Activated T-helper 17 cell treated with anti-CD3 and anti-CD28 coated beads, Interleukin-2, amount 50 U/mL, for 72 hours (primary cell): ENCODE measurements at regions not wholly inside any gene's neighbourhood (a gene's known extent, or its start where the extent isn't known, plus 50 kb on each side); places are given as distances from the start of the nearest gene placed in this dataset.
"Not testable (repeated sequence)": the region's sequence is repeated elsewhere in the genome, so short reads cannot be mapped to it uniquely, and the experiment has no call there.

Experiments
- ATAC-seq: fragments of 150-1000 bp; cut with Tn5 transposase; replicated peaks from 2 replicates; pipeline ENCODE4 v1.10.0; 2021; ENCODE audit warnings: mild to moderate bottlenecking, moderate library complexity
- H3K27ac Mint-ChIP-seq: one replicate; pipeline ENCODE4 v1.8.0; 2022; ENCODE audit warnings: mixed read lengths
- H3K27me3 Mint-ChIP-seq: one replicate; pipeline ENCODE4 v1.8.0; 2022; ENCODE audit warnings: mixed read lengths
- H3K36me3 Mint-ChIP-seq: one replicate; pipeline ENCODE4 v1.8.0; 2022; ENCODE audit warnings: low read depth, mild to moderate bottlenecking, mixed read lengths
- H3K4me1 Mint-ChIP-seq: one replicate; pipeline ENCODE4 v1.8.0; 2022; ENCODE audit warnings: mixed read lengths
- H3K4me3 Mint-ChIP-seq: one replicate; pipeline ENCODE4 v1.8.0; 2022; ENCODE audit warnings: mild to moderate bottlenecking, mixed read lengths
- H3K9me3 Mint-ChIP-seq: one replicate; pipeline ENCODE4 v1.8.0; 2022; ENCODE audit warnings: mixed read lengths

DNA sequence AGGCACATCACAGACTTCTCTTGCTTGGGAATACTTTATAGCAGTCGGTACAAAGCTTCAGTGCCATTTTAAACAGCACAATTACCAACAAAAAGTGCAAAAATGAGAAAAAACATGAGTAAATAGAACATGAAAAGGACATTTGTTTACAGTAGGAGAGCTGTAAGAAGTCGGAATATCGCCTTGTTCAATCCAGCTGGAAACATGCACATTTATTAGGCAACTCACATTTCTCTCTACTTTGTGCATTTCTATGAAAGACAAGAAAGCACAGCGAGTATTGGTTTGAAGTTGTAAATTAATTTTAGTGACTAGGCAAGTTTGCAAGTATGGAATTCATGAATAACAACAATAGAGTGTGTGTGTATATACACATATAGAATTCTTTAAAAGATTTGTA, 484.7 kb downstream of the DACH1 start:
- no peak for ATAC-seq

DNA sequence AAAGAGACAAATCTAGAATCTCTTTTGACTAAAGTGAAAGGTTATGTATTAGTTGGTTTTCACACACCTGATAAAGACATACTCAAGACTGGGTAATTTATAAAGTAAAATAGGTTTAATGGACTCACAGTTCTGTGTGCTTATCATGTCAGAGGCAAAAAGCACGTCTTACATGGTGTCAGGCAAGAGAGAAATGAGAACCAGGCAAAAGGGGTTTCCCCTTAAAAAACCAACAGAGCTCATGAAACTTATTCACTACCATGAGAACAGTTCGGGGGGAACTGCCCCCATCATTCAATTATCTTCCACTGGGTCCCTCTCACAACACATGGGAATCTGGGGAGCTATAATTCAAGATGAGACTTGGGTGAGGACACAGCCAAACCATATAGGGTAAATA, 486.8 kb downstream of the DACH1 start:
- H3K4me3 Mint-ChIP-seq = no peak overlapping the region
- H3K27me3 Mint-ChIP-seq = peaks cover 4% of the 10 kb centered on the region
- peaks cover 4% of the 10 kb centered on the region for H3K9me3 Mint-ChIP-seq
- H3K4me1 Mint-ChIP-seq = no peaks in the 10 kb centered on the region
- no peaks in the 10 kb centered on the region for H3K36me3 Mint-ChIP-seq
- ATAC-seq = no peak
- H3K27ac Mint-ChIP-seq = no peak overlapping the region

More for the DNA sequence above, 484.7 kb downstream of the DACH1 start:
- Mint-ChIP-seq H3K4me1 (no peaks in the 10 kb centered on the region), H3K36me3 (no peaks in the 10 kb centered on the region), H3K27ac (no peak overlapping the region), H3K27me3 (peaks cover 4% of the 10 kb centered on the region), H3K4me3 (no peak overlapping the region), H3K9me3 (peaks cover 4% of the 10 kb centered on the region)

GRCh38 chr13:71378961-71379905, 487.8 kb downstream of the DACH1 start:
- ATAC-seq = no peak
- Mint-ChIP-seq H3K27ac (no peak overlapping the region), H3K4me1 (no peaks in the 10 kb centered on the region), H3K36me3 (no peaks in the 10 kb centered on the region), H3K27me3 (peaks cover 4% of the 10 kb centered on the region), H3K4me3 (no peak overlapping the region), H3K9me3 (peaks cover 4% of the 10 kb centered on the region)

GRCh38 chr13:71374471-71375049, 492.4 kb downstream of the DACH1 start:
- Mint-ChIP-seq H3K4me3 (no peak overlapping the region), H3K9me3 (peaks cover 4% of the 10 kb centered on the region), H3K36me3 (no peaks in the 10 kb centered on the region), H3K27ac (no peak overlapping the region), H3K27me3 (peaks cover 3% of the 10 kb centered on the region), H3K4me1 (no peaks in the 10 kb centered on the region)
- no peak for ATAC-seq

GRCh38 chr13:71368336-71368735, 498.7 kb downstream of the DACH1 start:
- Mint-ChIP-seq H3K27me3 (peaks cover 3% of the 10 kb centered on the region), H3K27ac (no peak overlapping the region), H3K4me3 (no peak overlapping the region), H3K9me3 (peaks cover 4% of the 10 kb centered on the region), H3K36me3 (no peaks in the 10 kb centered on the region), H3K4me1 (no peaks in the 10 kb centered on the region)
- ATAC-seq = no peak

GRCh38 chr13:71360041-71360440, 507.0 kb downstream of the DACH1 start:
- H3K27me3 Mint-ChIP-seq = no peaks in the 10 kb centered on the region
- no peak overlapping the region for H3K4me3 Mint-ChIP-seq
- H3K9me3 Mint-ChIP-seq = peaks cover 4% of the 10 kb centered on the region
- no peaks in the 10 kb centered on the region for H3K4me1 Mint-ChIP-seq
- no peaks in the 10 kb centered on the region for H3K36me3 Mint-ChIP-seq
- no peak for ATAC-seq
- H3K27ac Mint-ChIP-seq = no peak overlapping the region

GRCh38 chr13:71359641-71360040, 507.4 kb downstream of the DACH1 start:
- no peaks in the 10 kb centered on the region for H3K4me1 Mint-ChIP-seq
- ATAC-seq = no peak
- H3K36me3 Mint-ChIP-seq = no peaks in the 10 kb centered on the region
- peaks cover 4% of the 10 kb centered on the region for H3K9me3 Mint-ChIP-seq
- no peak overlapping the region for H3K27ac Mint-ChIP-seq
- no peak overlapping the region for H3K4me3 Mint-ChIP-seq
- H3K27me3 Mint-ChIP-seq = no peaks in the 10 kb centered on the region

- peaks cover 4% of the 10 kb centered on the region for H3K9me3 Mint-ChIP-seq
- H3K36me3 Mint-ChIP-seq = no peaks in the 10 kb centered on the region
- no peaks in the 10 kb centered on the region for H3K4me1 Mint-ChIP-seq
- H3K27me3 Mint-ChIP-seq = no peaks in the 10 kb centered on the region
- ATAC-seq = no peak
- no peak overlapping the region for H3K27ac Mint-ChIP-seq
- H3K4me3 Mint-ChIP-seq = no peak overlapping the region
Measured at GRCh38 chr13:71358218-71358617, 508.8 kb downstream of the DACH1 start.

DNA sequence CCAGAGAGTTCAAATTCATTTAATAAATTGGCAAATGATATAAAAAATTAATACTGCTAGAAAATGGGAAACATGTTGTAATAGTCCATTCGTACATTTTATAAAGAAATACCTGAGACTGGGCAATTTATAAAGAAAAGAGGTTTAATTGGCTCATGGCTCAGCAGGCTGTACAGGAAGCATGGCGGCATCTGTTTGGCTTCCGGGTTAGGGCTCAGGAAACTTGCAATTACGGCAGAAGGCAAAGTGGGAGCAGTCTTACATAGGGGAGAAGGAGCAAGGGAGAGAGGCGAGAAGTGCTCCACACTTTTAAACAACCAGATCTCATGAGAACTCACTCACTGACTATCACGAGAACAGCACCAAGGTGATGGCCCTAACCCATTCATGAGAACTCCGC, 512.0 kb downstream of the DACH1 start:
- Mint-ChIP-seq H3K27ac (no peak overlapping the region), H3K36me3 (no peaks in the 10 kb centered on the region), H3K9me3 (peaks cover 4% of the 10 kb centered on the region), H3K27me3 (no peaks in the 10 kb centered on the region), H3K4me3 (no peak overlapping the region), H3K4me1 (no peaks in the 10 kb centered on the region)
- no peak for ATAC-seq

DNA sequence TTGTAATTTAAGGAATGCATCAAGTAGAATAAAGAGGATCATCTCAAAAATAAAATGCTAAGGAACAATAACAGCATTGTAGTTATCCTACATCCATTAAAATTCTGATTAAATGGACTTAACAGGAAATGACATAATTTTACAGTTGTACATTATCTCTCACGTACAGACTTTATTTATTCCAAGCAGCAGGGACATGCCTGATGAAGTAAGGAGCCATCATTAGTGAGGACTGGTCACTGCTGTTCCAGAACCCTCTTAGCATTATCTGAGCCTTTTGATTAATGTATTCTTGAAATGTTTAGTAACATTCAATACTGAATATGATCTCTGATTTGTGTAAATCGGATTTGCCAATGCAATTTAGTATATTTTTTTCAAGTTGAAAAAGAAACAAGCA, 516.1 kb downstream of the DACH1 start:
- no peak for ATAC-seq
- Mint-ChIP-seq H3K36me3 (no peaks in the 10 kb centered on the region), H3K9me3 (no peaks in the 10 kb centered on the region), H3K4me3 (no peak overlapping the region), H3K27ac (no peak overlapping the region), H3K27me3 (no peaks in the 10 kb centered on the region), H3K4me1 (no peaks in the 10 kb centered on the region)

DNA sequence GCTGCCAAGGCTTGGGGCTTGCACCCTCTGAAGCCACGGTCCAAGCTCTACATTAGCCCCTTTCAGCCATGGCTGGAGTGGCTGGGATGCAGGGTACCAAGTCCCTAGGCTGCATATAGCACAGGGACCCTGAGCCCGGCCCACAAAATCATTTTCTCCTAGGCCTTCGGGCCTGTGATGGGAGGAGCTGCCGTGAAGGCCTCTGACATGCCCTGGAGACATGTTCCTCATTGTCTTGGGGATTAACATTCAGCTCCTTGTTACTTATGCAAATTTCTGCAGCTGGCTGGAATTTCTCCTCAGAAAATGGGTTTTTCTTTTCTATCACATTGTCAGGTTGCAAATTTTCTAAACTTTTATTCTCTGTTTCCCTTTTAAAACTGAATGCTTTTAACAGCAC, 521.1 kb downstream of the DACH1 start:
- not testable (repeated sequence) for H3K36me3 Mint-ChIP-seq, ATAC-seq, H3K9me3 Mint-ChIP-seq, H3K27ac Mint-ChIP-seq, H3K4me3 Mint-ChIP-seq, H3K4me1 Mint-ChIP-seq, H3K27me3 Mint-ChIP-seq

DNA sequence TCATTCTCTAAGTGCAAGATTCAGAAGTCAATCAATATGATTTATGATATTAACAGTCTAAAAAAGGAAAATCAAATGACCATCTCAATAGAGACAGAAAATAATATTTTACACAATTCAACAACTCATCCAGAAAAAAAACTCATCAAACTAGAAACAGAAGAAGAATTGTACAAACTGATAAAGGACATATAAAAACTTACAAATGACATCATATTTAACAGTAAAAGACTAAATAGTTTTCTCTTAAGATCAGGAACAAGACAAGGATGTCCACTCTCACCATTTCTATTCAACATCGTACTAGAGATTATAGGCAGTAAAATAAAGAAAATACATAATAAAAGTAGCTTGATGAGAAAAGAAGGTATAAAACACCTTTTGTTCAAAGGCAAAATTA, 527.3 kb downstream of the DACH1 start:
- H3K4me1 Mint-ChIP-seq = no peaks in the 10 kb centered on the region
- H3K27me3 Mint-ChIP-seq = no peaks in the 10 kb centered on the region
- no peak overlapping the region for H3K27ac Mint-ChIP-seq
- no peaks in the 10 kb centered on the region for H3K9me3 Mint-ChIP-seq
- H3K4me3 Mint-ChIP-seq = no peak overlapping the region
- no peaks in the 10 kb centered on the region for H3K36me3 Mint-ChIP-seq
- ATAC-seq = no peak

DNA sequence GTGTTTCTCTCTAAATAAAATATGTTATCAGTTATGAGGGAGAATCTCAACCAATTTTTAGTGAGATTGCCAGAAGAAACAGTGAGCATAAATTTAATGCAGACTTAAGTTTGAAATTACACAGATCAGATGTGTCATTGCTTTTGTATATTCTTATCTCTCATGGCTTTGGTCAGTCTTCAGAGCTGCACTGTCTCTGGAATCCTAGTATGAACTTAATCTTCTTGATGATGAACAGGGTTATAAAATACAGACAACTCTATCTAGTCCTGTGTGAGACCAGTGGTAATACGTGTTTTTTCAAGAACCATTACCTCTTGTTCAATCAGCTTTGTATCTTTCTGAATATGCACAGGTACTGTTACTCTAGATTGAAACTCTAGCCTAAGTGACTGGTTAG, 528.0 kb downstream of the DACH1 start:
- Mint-ChIP-seq H3K27me3 (no peaks in the 10 kb centered on the region), H3K4me1 (no peaks in the 10 kb centered on the region), H3K36me3 (no peaks in the 10 kb centered on the region), H3K9me3 (no peaks in the 10 kb centered on the region), H3K27ac (no peak overlapping the region), H3K4me3 (no peak overlapping the region)
- ATAC-seq = no peak

DNA sequence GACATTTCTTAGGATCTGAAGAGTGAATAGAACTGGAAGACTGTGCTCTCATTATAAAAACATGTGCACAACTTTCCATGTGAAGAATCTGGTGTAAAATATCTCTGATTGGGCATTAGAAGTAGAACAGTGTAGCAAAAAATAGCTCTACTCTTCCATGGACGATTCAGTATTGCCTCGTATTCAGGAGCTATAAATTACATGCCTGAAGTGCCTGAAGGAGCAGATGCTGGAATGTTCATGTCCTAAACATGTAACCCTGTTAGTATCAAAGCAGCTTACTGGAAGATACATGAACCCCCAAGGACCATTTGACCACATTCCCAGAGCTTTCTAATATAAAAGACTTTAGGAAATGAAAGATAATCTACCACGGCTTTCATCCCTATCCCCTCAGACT, 528.9 kb downstream of the DACH1 start:
- Mint-ChIP-seq H3K36me3 (no peaks in the 10 kb centered on the region), H3K4me3 (no peak overlapping the region), H3K27ac (no peak overlapping the region), H3K27me3 (no peaks in the 10 kb centered on the region), H3K9me3 (no peaks in the 10 kb centered on the region), H3K4me1 (no peaks in the 10 kb centered on the region)
- no peak for ATAC-seq

GRCh38 chr13:71327266-71327665, 539.7 kb downstream of the DACH1 start:
- Mint-ChIP-seq H3K4me1 (no peaks in the 10 kb centered on the region), H3K9me3 (peaks cover 7% of the 10 kb centered on the region), H3K27me3 (peaks cover 9% of the 10 kb centered on the region), H3K4me3 (no peak overlapping the region), H3K36me3 (no peaks in the 10 kb centered on the region), H3K27ac (no peak overlapping the region)
- no peak for ATAC-seq
